Adrenal gland (tissue), 9 donors: ENCODE measurements at regions not wholly inside any gene's neighbourhood (a gene's known extent, or its start where the extent isn't known, plus 50 kb on each side); places are given as distances from the start of the nearest gene placed in this dataset.

Experiments
- DNase-seq, 7 donors: peaks; one replicate each; pipeline ENCODE4 v3.0.0-alpha.2; 2019 to 2020
- H3K27ac ChIP-seq, 5 donors: fragments of 200-600 bp; sonication (generic) in 4 of 5; 1 replicate in 3 of 5; 2 replicates in 2 of 5; pipeline versions ENCODE4 v1.5.1 to v1.8.0; 2016 to 2020; ENCODE audit warnings: mild to moderate bottlenecking in 1 of 5
- H3K27me3 ChIP-seq: fragments of 200-600 bp; 2 replicates; pipeline ENCODE4 v1.8.0; 2021
- H3K36me3 ChIP-seq, 2 donors: fragments of 200-600 bp; replicated peaks in 1 of 2; 1 replicate in 1 of 2; 2 replicates in 1 of 2; pipeline versions ENCODE4 v1.5.1 to v1.8.0; 2018 to 2022
- H3K4me1 ChIP-seq, 2 donors: fragments of 200-600 bp; replicated peaks in 1 of 2; 1 replicate in 1 of 2; 2 replicates in 1 of 2; pipeline versions ENCODE4 v1.5.1 to v1.8.0; 2018 to 2021
- H3K4me3 ChIP-seq, 4 donors: fragments of 200-600 bp; sonication (generic) in 3 of 4; one replicate each; pipeline ENCODE4 v1.5.1; 2016 to 2018
- H3K9me3 ChIP-seq, 3 donors: fragments of 200-600 bp; sonication (generic) in 1 of 3; replicated peaks in 1 of 3; 1 replicate in 2 of 3; 2 replicates in 1 of 3; pipeline versions ENCODE4 v1.5.1 to v1.8.0; 2016 to 2021
- CTCF ChIP-seq, 6 experiments: fragments of 450-650 bp in 4 of 6; fragments of 200-600 bp in 2 of 6; sonication (generic) in 1 of 6; IDR thresholded peaks; 1 replicate in 5 of 6; 2 replicates in 1 of 6; pipeline versions ENCODE4 v1.5.1 to v1.8.0; 2016 to 2021; ENCODE audit warnings: antibody characterized with exemption in 6 of 6, mild to moderate bottlenecking in 2 of 6, moderate library complexity in 1 of 6
- POLR2A ChIP-seq, 2 donors: fragments of 450-650 bp; IDR thresholded peaks; one replicate each; pipeline ENCODE4 v1.6.1; 2017; ENCODE audit warnings: antibody characterized with exemption in 2 of 2, mild to moderate bottlenecking in 2 of 2, moderate library complexity in 1 of 2
- WGBS, 4 donors: extraction: QIAGEN DNeasy Blood & Tissue Kit in 2 of 4; methylation state at CpG; one replicate each; pipeline versions ENCODE4 v1.1.5 to v1.1.7; 2013 to 2017; 5-methylcytosine and 5-hydroxymethylcytosine counted together
- intact Hi-C, 2 donors: fragments of 100-400 bp; cut with DNase I; formaldehyde crosslinking; loops; one replicate each; pipeline versions ENCODE4 v1.14.1 to v1.15.0; 2022 to 2023
- donor health status: healthy with polysubstance abuse.
- donor health status: Bipolar disorder and iron deficiency.
- donor health status: DM: yes; HTN: yes; CAD: no.
- donor health status: DM: no; HTN: no; CAD: no.
- donor health status: DM: no; HTN: no; CAD: no.

GRCh38 chr4:141575884-141576283 is 60.5 kb upstream of the IL15 start:
- 48 to 55% (median 52%) methylated on average over 4 of the region's 4 CpGs for WGBS, 4 donors
- TF ChIP-seq POLR2A (IDR thresholded peaks at IDR 0.05) (no peak), CTCF (IDR thresholded peaks at IDR 0.05) (no peak)
- no peaks in the 10 kb centered on the region for H3K4me1 ChIP-seq

GRCh38 chr4:141576585-141577110 is 59.7 kb upstream of the IL15 start:
- DNase-seq: no peak
- TF ChIP-seq CTCF (IDR thresholded peaks at IDR 0.05) (no peak), POLR2A (IDR thresholded peaks at IDR 0.05) (no peak)
- intact Hi-C loops: no loop called here
- H3K4me3 ChIP-seq: no peak overlapping the region
- H3K27ac ChIP-seq: no peak overlapping the region
- H3K9me3 ChIP-seq: no peaks in the 10 kb centered on the region
- no peaks in the 10 kb centered on the region for H3K36me3 ChIP-seq
- 83 to 91% (median 89%) methylated on average over 8 of the region's 8 CpGs for WGBS, 4 donors
- no peaks in the 10 kb centered on the region for H3K4me1 ChIP-seq
- H3K27me3 ChIP-seq: no peaks in the 10 kb centered on the region

More at GRCh38 chr4:141575884-141576283, 60.5 kb upstream of the IL15 start:
- no peak overlapping the region for H3K27ac ChIP-seq
- H3K36me3 ChIP-seq: no peaks in the 10 kb centered on the region
- peak in 3 of 7 donors; percentile 4 to 19 (median 8) for DNase-seq
- intact Hi-C loops: no loop called here
- no peaks in the 10 kb centered on the region for H3K9me3 ChIP-seq
- H3K4me3 ChIP-seq: no peak overlapping the region
- no peaks in the 10 kb centered on the region for H3K27me3 ChIP-seq

- no peak for DNase-seq
- Histone ChIP-seq H3K4me3 (no peak overlapping the region), H3K4me1 (no peaks in the 10 kb centered on the region), H3K27ac (no peak overlapping the region), H3K9me3 (no peaks in the 10 kb centered on the region), H3K27me3 (no peaks in the 10 kb centered on the region), H3K36me3 (no peaks in the 10 kb centered on the region)
- intact Hi-C loops: no loop called here
- TF ChIP-seq POLR2A (IDR thresholded peaks at IDR 0.05) (no peak), CTCF (IDR thresholded peaks at IDR 0.05) (no peak)
These were observed 57.9 kb upstream of the IL15 start for GRCh38 chr4:141578451-141578850.

- intact Hi-C loops: no loop called here
- H3K4me3 ChIP-seq: no peak overlapping the region
- H3K4me1 ChIP-seq: no peaks in the 10 kb centered on the region
- peaks cover 0 to 4% (median 0%) of the 10 kb centered on the region in 3 donors for H3K9me3 ChIP-seq
- no peak for DNase-seq
- H3K36me3 ChIP-seq: no peaks in the 10 kb centered on the region
- H3K27ac ChIP-seq: no peak overlapping the region
- no peak for TF ChIP-seq POLR2A (IDR thresholded peaks at IDR 0.05)
- no peak for TF ChIP-seq CTCF (IDR thresholded peaks at IDR 0.05)
- H3K27me3 ChIP-seq: no peaks in the 10 kb centered on the region
These were observed 55.9 kb upstream of the IL15 start for GRCh38 chr4:141580523-141580922.
